Osteocyte (in vitro differentiated cells): ENCODE measurements at regions not wholly inside any gene's neighbourhood (a gene's known extent, or its start where the extent isn't known, plus 50 kb on each side); places are given as distances from the start of the nearest gene placed in this dataset.

Experiments
- DNase-seq: peaks from one replicate; pipeline ENCODE4 v3.0.0; 2021; ENCODE audit warnings: mixed read lengths; ENCODE audit not compliant: unreplicated experiment; ENCODE audit errors: extremely low spot score
- H3K27ac Mint-ChIP-seq: one replicate; pipeline ENCODE4 v1.8.0; 2021; ENCODE audit warnings: mild to moderate bottlenecking, mixed read lengths; ENCODE audit not compliant: unreplicated experiment
- H3K27me3 Mint-ChIP-seq: one replicate; pipeline ENCODE4 v1.8.0; 2021; ENCODE audit warnings: mixed read lengths; ENCODE audit not compliant: unreplicated experiment
- H3K36me3 Mint-ChIP-seq: one replicate; pipeline ENCODE4 v1.8.0; 2021; ENCODE audit warnings: mixed read lengths; ENCODE audit not compliant: unreplicated experiment
- H3K4me1 Mint-ChIP-seq: one replicate; pipeline ENCODE4 v1.8.0; 2021; ENCODE audit warnings: mixed read lengths; ENCODE audit not compliant: unreplicated experiment
- H3K4me3 Mint-ChIP-seq: one replicate; pipeline ENCODE4 v1.8.0; 2021; ENCODE audit warnings: mild to moderate bottlenecking, moderate library complexity, mixed read lengths; ENCODE audit not compliant: unreplicated experiment
- H3K9me3 Mint-ChIP-seq: one replicate; pipeline ENCODE4 v1.8.0; 2021; ENCODE audit warnings: mixed read lengths; ENCODE audit not compliant: unreplicated experiment
- CTCF ChIP-seq: fragments of 200-600 bp; sonication (generic); IDR thresholded peaks from 2 replicates; pipeline ENCODE4 v1.5.0; 2021; ENCODE audit warnings: antibody characterized with exemption, mild to moderate bottlenecking, moderate library complexity

- no peak for DNase-seq
- Mint-ChIP-seq H3K27me3 (peaks cover 2% of the 10 kb centered on the region), H3K9me3 (no peaks in the 10 kb centered on the region), H3K36me3 (no peaks in the 10 kb centered on the region), H3K27ac (no peak overlapping the region), H3K4me3 (no peak overlapping the region), H3K4me1 (peaks cover 3% of the 10 kb centered on the region)
- no peak for TF ChIP-seq CTCF
Observed at GRCh38 chr4:184317234-184317918, 99.7 kb upstream of the ENPP6 start.

GRCh38 chr4:184316821-184317220 is 99.1 kb upstream of the ENPP6 start:
- no peak for TF ChIP-seq CTCF
- no peaks in the 10 kb centered on the region for H3K9me3 Mint-ChIP-seq
- no peaks in the 10 kb centered on the region for H3K36me3 Mint-ChIP-seq
- H3K4me1 Mint-ChIP-seq = peaks cover 3% of the 10 kb centered on the region
- no peak overlapping the region for H3K4me3 Mint-ChIP-seq
- no peak overlapping the region for H3K27ac Mint-ChIP-seq
- peaks cover 2% of the 10 kb centered on the region for H3K27me3 Mint-ChIP-seq
- DNase-seq = no peak

- H3K27me3 Mint-ChIP-seq = peaks cover 2% of the 10 kb centered on the region
- peaks cover 3% of the 10 kb centered on the region for H3K4me1 Mint-ChIP-seq
- H3K27ac Mint-ChIP-seq = no peak overlapping the region
- H3K4me3 Mint-ChIP-seq = no peak overlapping the region
- H3K9me3 Mint-ChIP-seq = no peaks in the 10 kb centered on the region
- H3K36me3 Mint-ChIP-seq = no peaks in the 10 kb centered on the region
- TF ChIP-seq CTCF = no peak
- DNase-seq = no peak
Observed at GRCh38 chr4:184315675-184316359, 98.1 kb upstream of the ENPP6 start.

GRCh38 chr4:184313702-184314659 is 96.3 kb upstream of the ENPP6 start:
- H3K27ac Mint-ChIP-seq = no peak overlapping the region
- peaks cover 2% of the 10 kb centered on the region for H3K27me3 Mint-ChIP-seq
- DNase-seq = no peak
- no peaks in the 10 kb centered on the region for H3K36me3 Mint-ChIP-seq
- no peak for TF ChIP-seq CTCF
- H3K4me3 Mint-ChIP-seq = no peak overlapping the region
- H3K9me3 Mint-ChIP-seq = no peaks in the 10 kb centered on the region
- no peaks in the 10 kb centered on the region for H3K4me1 Mint-ChIP-seq
